Activated CD4-positive, alpha-beta T cell treated with anti-CD3 and anti-CD28 coated beads for 1 hour (primary cell): ENCODE measurements at regions not wholly inside any gene's neighbourhood (a gene's known extent, or its start where the extent isn't known, plus 50 kb on each side); places are given as distances from the start of the nearest gene placed in this dataset.
"Not testable (repeated sequence)": the region's sequence is repeated elsewhere in the genome, so short reads cannot be mapped to it uniquely, and the experiment has no call there.

ENCODE experiments used
- DNase-seq: peaks from one replicate; pipeline ENCODE4 v3.0.0-alpha.2; 2020

DNA sequence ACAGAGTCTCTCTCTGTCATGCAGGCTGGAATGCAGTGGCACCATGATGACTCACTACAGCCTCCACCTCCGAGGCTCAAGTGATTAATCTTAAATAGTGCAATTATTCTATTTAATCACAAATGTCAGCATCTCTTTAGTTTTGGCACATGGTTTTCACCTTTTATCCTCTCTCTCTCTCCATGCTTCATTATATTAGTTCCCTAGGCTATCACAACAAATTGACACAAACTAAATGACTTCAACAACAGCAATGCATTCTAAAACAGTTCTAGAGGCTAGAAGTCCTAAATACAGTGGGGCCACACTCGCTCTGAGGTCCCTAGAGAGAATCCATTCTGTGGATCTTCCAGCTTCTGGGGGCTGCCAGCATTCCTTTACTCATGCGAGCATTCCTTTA is 178.2 kb upstream of the ZNG1F start:
- DNase-seq: not testable (repeated sequence)

GRCh38 chr9:41361790-41362189 is 172.7 kb upstream of the ZNG1F start:
- DNase-seq: not testable (repeated sequence)

DNA sequence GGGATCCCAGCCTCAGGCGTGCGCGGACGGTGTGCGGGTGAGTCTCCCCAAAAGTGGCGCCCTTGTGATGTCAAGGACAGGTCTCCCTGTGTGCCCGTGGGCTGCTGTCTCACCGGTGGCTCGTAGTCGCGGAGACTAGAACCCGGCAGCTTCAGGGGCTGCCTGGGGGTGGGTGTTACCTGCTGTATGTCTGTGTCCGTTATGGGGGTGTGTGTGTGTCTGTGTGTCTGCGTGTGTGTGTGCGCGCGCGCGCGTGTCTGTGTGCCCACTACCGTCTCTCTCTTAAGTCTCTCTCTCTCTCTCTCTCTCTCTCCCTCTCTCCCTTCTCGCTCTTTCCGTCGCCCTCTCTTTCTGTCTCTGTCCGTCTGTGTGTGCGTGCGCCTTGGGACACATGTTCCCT is 170.0 kb upstream of the ZNG1F start:
- DNase-seq: peak; percentile 19

- DNase-seq: peak; percentile 75
Measured at GRCh38 chr9:41358682-41359081, 169.6 kb upstream of the ZNG1F start.

DNA sequence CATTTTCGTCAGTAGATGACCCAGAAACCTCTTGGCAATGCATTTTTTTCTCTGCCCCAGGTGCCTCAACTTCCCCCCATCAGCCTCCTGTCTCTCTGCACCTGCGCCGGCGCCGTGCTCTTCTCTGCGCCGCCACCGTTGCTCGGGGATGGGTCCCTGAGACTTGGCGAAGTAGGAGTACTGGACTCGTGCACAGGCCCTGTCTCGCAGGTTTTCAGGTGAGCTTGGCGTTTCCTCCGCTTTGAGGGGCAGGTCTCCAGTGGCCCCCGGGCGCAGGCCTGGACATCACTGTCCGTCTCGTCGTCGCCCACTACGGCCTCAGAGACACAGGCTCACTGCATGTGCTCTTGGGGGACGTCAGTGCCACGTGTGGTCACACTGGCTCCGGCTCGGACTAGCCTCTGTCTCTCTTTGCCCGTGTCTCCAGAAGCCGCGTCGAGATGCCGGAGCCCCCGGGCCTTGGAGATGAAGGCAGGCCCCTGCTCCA is 168.8 kb upstream of the ZNG1F start:
- DNase-seq: not testable (repeated sequence)

DNA sequence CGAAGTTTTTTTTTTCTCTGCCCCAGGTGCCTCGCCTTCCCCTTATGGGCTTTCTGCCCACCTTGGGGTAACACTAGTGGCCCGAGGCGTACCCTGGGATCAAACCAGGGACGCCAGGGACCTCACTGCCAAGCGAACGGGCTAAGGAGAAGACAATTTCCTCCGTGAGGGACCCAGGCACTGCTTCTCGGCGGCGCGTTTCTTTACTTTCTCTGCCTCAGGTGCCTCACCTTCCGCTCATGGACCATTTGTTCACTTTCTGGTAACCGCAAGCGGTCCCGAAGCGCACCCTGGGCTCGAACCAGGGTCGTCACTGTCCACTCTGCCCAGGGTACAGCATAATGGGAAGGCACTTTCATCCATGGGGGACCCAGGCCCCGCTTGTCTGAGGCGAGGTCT is 168.2 kb upstream of the ZNG1F start:
- DNase-seq: not testable (repeated sequence)

DNA sequence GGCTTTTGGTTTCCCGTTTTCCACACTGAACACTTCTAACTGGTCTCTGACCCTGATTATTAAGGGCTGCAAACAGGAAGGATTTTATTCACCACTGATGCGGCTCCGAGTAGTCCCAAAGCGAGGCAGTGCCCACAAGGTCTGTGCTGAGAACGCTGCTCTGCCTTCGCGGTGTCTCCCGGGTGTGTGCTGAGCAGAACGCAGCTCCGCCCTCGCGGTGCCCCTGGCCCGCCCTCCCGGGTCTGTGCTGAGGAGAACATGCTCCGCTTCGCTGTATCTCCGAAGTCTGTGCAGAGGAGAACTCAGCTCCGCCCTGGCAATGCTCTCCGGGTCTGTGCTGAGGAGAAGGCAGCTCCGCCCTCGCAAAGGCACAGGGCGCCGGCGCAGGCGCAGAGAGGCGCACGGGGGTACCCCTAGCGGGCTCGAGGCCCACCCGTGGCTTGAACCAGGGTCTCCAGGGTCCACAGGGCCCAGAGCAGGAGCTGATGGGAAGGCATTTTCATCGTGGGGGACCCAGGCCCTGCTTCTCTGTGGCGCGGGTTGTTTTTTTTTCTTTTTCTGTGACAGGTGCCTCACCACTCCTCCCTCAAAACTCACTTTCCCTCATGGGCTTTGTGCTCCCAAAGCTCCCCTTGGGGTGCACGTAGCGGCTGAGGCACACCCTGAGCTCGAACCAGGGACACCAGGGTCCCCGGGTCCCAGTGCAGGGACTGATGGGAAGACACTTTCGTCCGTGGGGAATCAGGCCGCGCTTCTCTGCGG is 167.7 kb upstream of the ZNG1F start:
- peak; percentile 85 for DNase-seq

- not testable (repeated sequence) for DNase-seq
Measured at GRCh38 chr9:41355712-41356450, 166.8 kb upstream of the ZNG1F start.

- not testable (repeated sequence) for DNase-seq
Measured at GRCh38 chr9:41354978-41355377, 165.9 kb upstream of the ZNG1F start.

- DNase-seq: not testable (repeated sequence)
Measured at GRCh38 chr9:41354060-41354934, 165.2 kb upstream of the ZNG1F start.

GRCh38 chr9:41353026-41353425 is 163.9 kb upstream of the ZNG1F start:
- not testable (repeated sequence) for DNase-seq

DNA sequence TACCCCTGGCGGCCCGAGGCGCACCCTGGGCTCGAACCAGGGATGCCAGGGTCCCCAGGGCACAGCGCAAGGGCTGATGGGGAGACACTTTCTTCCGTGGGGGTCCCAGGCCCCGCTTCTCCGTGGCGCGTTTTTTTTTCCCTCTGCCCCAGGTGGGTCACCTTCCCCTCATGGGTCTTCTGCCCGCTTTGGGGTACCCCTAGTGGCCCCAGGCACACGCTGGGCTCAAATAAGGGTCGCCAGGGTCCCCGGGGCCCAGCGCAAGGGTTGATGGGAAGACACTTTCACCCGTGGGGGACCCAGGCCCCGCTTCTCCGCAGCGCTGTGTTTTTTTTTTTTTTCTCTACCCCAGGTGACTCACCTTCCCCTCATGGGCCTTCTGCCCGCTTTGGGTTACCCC is 163.3 kb upstream of the ZNG1F start:
- not testable (repeated sequence) for DNase-seq

GRCh38 chr9:41347893-41348292 is 158.8 kb upstream of the ZNG1F start:
- DNase-seq: not testable (repeated sequence)

- DNase-seq: not testable (repeated sequence)
Measured at GRCh38 chr9:41332562-41332961, 143.4 kb upstream of the ZNG1F start.

DNA sequence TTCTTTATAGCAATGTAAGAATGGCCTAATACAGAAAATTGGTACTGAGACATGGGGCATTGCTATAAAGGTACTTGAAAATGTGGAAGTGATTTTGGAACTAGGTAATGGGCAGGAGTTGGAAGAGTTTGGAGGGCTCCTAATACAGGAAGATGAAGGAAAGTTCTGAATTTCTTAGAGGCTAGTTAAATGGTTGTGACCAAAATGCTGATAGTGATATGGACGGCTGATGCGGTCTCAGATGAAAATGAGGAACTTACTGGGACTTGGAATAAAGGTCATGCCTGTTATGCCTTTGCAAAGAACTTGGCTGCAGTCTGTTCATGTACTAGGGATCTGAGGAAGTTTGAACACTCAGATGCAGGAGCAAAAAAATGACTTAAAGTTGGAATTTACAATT is 132.2 kb upstream of the ZNG1F start:
- not testable (repeated sequence) for DNase-seq

- not testable (repeated sequence) for DNase-seq
Measured at GRCh38 chr9:41308953-41309352, 119.8 kb upstream of the ZNG1F start.

GRCh38 chr9:41285744-41286143 is 96.6 kb upstream of the ZNG1F start:
- not testable (repeated sequence) for DNase-seq

DNA sequence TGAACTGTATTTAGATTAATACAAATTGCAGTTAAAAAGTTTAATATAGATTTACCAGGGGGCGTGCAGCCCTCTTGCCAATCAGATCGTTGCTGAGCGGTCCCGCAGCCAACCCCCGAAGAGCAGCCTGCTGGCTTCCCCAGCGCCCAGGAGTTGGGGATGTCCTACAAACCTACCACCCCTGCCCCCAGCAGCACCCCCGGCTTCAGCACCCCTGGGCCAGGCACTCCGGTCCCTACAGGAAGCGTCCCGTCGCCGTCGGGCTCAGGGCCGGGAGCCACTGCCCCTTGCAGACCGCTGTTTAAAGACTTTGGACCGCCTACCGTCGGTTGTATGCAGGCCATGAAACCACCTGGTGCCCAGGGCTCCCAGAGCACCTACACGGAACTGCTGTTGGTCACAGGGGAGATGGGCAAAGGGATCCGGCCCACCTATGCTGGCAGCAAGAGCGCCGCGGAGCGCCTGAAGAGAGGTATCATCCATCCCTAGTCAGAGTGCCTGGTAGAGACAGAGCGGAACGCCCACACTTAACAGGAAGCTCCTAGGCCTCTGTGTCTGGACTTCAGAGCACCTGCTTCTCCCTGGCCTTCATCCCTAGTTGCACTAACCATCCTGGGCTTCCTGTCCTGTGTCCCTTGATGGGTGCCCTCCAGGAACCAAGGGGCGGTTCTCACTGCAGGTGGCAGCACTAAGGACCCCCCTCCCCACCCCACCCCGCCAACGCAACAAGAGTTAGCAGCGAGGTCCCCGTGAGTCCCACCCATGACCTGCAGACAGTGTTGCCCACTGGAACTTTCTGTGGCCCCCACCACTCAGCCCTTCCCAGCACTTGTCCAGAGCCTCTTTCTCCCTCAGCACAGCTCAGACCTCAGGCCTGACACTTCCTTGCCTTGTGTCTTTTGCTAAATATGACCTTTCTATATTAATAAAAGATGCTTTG is 91.5 kb upstream of the ZNG1F start:
- not testable (repeated sequence) for DNase-seq

DNA sequence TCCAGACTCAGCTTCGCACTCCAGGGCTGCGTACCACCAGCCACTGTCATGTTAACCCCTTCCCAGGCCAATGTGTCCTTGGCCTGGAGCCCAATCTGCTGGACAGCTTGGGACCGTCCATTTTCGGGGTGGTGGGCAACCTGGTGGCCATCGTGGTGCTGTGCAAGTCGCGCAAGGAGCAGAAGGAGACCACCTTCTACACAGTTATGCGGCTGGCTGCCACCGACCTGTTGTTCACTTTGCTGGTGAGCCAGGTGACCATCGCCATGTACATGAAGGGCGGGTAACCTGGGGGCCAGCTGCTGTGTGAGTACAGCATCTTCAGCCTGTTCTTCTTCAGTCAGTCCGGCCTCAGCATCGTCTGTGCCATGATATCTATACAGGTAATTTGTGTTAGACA is 90.3 kb upstream of the ZNG1F start:
- DNase-seq: not testable (repeated sequence)

DNA sequence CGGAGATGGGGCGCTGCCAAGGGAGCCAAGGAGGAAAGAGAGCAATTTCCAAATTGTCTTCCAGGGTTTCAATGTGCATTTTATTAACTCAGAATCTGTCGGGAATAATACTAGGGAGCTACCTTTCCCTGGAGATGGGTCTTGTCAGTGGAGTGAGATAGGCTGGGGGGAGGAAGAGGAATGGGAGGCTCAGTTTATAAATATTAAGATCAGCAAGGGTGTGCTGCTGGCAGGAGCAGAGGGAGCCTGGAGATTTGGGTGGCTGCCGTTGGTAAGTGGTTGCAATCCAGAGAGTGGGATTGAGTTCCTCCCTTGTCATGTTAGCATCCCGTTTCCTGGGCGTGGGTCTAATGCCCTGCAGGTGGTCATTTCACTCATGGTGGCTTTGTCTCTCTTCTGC is 89.9 kb upstream of the ZNG1F start:
- not testable (repeated sequence) for DNase-seq

DNA sequence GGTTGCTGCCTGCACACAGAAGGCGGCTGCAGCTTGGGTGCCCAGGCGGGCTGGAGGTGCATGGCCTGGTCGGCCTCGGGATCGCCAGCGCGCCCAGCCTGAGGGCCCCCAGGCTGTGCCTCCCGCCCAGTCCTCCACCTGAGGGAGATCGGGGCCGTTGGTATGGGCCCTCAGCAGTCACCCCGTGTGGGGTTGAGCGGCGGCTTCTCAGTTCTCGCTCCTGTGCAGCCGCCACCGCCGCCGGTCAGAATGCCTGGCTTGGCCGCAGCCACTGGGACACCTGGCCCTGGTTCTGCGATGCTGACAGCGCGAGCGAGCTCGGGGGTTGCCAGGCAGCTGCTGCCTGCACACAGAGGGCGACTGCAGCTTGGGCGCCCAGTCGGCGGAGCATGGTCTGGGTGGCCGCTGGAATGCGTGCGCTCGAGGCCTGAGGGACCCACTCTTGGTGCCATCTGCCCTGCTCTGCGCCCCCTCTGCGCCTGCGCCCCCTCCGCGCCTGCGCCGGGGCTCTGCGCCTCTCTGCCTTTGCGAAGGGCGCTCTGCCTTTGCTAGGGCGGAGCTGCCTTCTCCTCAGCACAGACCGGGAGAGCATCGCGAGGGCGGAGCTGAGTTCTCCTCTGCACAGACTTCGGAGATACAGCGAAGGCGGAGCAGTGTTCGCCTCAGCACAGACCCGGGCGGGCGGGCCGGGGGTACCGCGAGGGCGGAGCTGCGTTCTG is 84.6 kb upstream of the ZNG1F start:
- DNase-seq: peak; percentile 61
